Astrocyte (in vitro differentiated cells and primary cell): ENCODE measurements at regions not wholly inside any gene's neighbourhood (a gene's known extent, or its start where the extent isn't known, plus 50 kb on each side); places are given as distances from the start of the nearest gene placed in this dataset.

Experiments used
- EZH2 ChIP-seq: IDR thresholded peaks from 2 replicates; pipeline ENCODE4 v1.6.1; 2012; ENCODE audit warnings: mild to moderate bottlenecking, low read length, inconsistent platforms; ENCODE audit not compliant: insufficient read depth
- TF ChIP-seq, protein P1 (sequence below): IDR thresholded peaks from 2 replicates; pipeline ENCODE4 v1.5.1; 2011; ENCODE audit warnings: low read depth, mild to moderate bottlenecking, inconsistent platforms, low read length, moderate library complexity; ENCODE audit not compliant: insufficient read depth

DNA sequence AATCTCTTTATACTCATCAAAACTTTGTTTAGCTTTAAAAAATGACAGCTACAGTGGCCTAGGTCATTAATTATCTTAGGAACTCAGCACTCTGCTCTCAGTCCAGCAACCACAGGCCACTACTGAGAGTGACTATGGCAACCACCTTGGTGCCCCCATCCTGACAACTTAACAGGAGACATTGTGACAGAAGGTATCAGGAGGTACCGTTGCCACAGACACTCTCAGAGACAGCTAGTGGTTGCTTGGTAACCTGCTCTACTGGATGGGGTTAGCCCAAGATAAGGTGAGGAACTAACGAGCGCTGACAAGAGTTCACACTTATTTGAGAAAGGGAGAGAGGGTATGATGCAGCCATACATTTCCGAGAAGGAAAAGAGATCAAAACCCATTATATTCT is 76.1 kb upstream of the TFAP2D start:
- TF ChIP-seq, protein P1, sequence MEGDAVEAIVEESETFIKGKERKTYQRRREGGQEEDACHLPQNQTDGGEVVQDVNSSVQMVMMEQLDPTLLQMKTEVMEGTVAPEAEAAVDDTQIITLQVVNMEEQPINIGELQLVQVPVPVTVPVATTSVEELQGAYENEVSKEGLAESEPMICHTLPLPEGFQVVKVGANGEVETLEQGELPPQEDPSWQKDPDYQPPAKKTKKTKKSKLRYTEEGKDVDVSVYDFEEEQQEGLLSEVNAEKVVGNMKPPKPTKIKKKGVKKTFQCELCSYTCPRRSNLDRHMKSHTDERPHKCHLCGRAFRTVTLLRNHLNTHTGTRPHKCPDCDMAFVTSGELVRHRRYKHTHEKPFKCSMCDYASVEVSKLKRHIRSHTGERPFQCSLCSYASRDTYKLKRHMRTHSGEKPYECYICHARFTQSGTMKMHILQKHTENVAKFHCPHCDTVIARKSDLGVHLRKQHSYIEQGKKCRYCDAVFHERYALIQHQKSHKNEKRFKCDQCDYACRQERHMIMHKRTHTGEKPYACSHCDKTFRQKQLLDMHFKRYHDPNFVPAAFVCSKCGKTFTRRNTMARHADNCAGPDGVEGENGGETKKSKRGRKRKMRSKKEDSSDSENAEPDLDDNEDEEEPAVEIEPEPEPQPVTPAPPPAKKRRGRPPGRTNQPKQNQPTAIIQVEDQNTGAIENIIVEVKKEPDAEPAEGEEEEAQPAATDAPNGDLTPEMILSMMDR, result no peak
- TF ChIP-seq EZH2, result no peak
